ENCODE measurements at regions not wholly inside any gene's neighbourhood (a gene's known extent, or its start where the extent isn't known, plus 50 kb on each side); places are given as distances from the start of the nearest gene placed in this dataset.
"Not testable (repeated sequence)": the region's sequence is repeated elsewhere in the genome, so short reads cannot be mapped to it uniquely, and the experiment has no call there.

DNA sequence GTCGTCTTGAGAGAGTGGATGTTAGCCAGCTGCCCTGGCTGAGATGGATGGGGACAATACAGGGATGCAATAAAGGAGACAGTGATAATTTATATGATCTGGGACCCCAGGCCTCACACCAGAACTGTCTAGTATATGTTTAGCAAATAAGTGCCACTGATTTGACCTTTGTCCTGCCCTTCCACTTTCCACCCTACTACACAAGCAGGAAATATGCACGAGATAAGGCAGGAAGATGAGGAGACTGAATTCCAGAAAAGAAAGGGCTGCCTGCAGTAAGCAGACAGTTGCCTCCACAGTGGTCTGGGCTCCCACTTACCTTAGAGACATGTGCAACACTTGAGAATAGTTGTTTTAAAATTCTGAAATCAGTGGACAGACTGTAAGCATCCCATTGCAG lies 80.2 kb upstream of the ZNF91 start:
- WGBS (ENCODE audit: insufficient coverage): 66% methylated on average over 2 of the region's 2 CpGs
- intact Hi-C loops (cut with micrococcal nuclease): no loop called here
- Mint-ChIP-seq H3K36me3 (peaks cover 15% of the 10 kb centered on the region), H3K9me3 (peaks cover 13 to 20% of the 10 kb centered on the region in 2 donors), H3K27me3 (ENCODE audit: low read depth in 2 of 2) (no peaks in the 10 kb centered on the region), H3K4me3 (no peak overlapping the region), H3K4me1 (no peaks in the 10 kb centered on the region), H3K27ac (no peak overlapping the region)
- Histone ChIP-seq H3K9me3 (ENCODE audit: control insufficient read depth, insufficient read depth, low read length) (peaks cover 13% of the 10 kb centered on the region), H3K4me1 (ENCODE audit: control insufficient read depth, insufficient read depth, low read length) (no peaks in the 10 kb centered on the region), H3K27ac (ENCODE audit: low read length) (no peak overlapping the region), H3K4me3 (ENCODE audit: low read length) (no peak overlapping the region), H3K27me3 (ENCODE audit: control insufficient read depth, insufficient read depth, low read length) (no peaks in the 10 kb centered on the region), H3K36me3 (ENCODE audit: control insufficient read depth, insufficient read depth, low read length) (no peaks in the 10 kb centered on the region)
- DNase-seq: no peak
- ATAC-seq: no peak
- TF ChIP-seq, protein P1, sequence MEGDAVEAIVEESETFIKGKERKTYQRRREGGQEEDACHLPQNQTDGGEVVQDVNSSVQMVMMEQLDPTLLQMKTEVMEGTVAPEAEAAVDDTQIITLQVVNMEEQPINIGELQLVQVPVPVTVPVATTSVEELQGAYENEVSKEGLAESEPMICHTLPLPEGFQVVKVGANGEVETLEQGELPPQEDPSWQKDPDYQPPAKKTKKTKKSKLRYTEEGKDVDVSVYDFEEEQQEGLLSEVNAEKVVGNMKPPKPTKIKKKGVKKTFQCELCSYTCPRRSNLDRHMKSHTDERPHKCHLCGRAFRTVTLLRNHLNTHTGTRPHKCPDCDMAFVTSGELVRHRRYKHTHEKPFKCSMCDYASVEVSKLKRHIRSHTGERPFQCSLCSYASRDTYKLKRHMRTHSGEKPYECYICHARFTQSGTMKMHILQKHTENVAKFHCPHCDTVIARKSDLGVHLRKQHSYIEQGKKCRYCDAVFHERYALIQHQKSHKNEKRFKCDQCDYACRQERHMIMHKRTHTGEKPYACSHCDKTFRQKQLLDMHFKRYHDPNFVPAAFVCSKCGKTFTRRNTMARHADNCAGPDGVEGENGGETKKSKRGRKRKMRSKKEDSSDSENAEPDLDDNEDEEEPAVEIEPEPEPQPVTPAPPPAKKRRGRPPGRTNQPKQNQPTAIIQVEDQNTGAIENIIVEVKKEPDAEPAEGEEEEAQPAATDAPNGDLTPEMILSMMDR (IDR thresholded peaks at IDR 0.05): no peak

DNA sequence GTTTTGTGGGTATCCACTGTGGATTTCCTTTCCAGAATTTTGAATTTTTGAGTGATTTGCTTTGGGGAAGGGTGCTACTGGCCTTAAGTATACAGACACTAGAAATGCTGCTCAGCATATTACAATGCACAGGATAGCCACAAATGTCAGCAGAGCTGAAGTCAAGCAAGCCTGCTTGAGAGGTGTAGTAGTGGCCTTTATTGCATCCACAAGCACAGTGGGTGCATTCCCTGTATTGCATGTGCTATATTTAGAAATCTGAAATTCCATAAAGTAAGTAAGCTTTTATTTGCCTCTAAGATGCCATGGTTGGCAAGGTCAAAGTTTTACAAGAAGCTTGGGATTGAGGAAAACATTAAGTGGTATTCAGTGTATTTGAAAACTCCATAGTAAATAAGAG lies 79.5 kb upstream of the ZNF91 start:
- peaks cover 18% of the 10 kb centered on the region for H3K9me3 ChIP-seq (ENCODE audit: control insufficient read depth, insufficient read depth, low read length)
- H3K36me3 Mint-ChIP-seq: peaks cover 22% of the 10 kb centered on the region
- no peak overlapping the region for H3K27ac Mint-ChIP-seq
- no peaks in the 10 kb centered on the region for H3K4me1 ChIP-seq (ENCODE audit: control insufficient read depth, insufficient read depth, low read length)
- ATAC-seq (no peak), DNase-seq (no peak)
- H3K9me3 Mint-ChIP-seq: peaks cover 17 to 22% of the 10 kb centered on the region in 2 donors
- H3K4me1 Mint-ChIP-seq: no peaks in the 10 kb centered on the region
- H3K27me3 ChIP-seq (ENCODE audit: control insufficient read depth, insufficient read depth, low read length): no peaks in the 10 kb centered on the region
- H3K36me3 ChIP-seq (ENCODE audit: control insufficient read depth, insufficient read depth, low read length): no peaks in the 10 kb centered on the region
- H3K27ac ChIP-seq (ENCODE audit: low read length): no peak overlapping the region
- TF ChIP-seq, protein P1 (IDR thresholded peaks at IDR 0.05): no peak
- H3K4me3 ChIP-seq (ENCODE audit: low read length): no peak overlapping the region
- intact Hi-C loops (cut with micrococcal nuclease): no loop called here
- no peak overlapping the region for H3K4me3 Mint-ChIP-seq
- no peaks in the 10 kb centered on the region for H3K27me3 Mint-ChIP-seq (ENCODE audit: low read depth in 2 of 2)

DNA sequence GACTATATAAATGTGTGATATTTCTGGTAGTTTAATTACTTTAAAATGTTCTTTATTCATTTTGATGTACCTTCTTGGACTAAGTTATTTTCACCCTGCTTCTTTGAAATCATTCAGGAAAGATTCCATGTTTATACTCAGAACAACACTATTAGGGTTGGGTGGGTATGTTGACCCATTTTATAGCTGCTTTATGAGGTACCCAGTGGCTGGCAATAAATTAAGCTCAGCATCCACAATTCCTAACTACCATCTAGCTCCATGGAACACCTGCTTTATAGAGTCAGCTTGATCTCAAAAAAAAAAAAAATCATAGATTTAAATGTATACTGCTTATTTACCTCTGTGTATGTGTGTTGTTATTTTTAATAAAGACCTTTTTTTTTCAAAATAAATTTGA lies 78.9 kb upstream of the ZNF91 start:
- no peak overlapping the region for H3K27ac ChIP-seq (ENCODE audit: low read length)
- H3K9me3 ChIP-seq (ENCODE audit: control insufficient read depth, insufficient read depth, low read length): peaks cover 18% of the 10 kb centered on the region
- TF ChIP-seq, protein P1 (IDR thresholded peaks at IDR 0.05): no peak
- no peak overlapping the region for H3K4me3 ChIP-seq (ENCODE audit: low read length)
- H3K36me3 ChIP-seq (ENCODE audit: control insufficient read depth, insufficient read depth, low read length): no peaks in the 10 kb centered on the region
- no peaks in the 10 kb centered on the region for H3K27me3 ChIP-seq (ENCODE audit: control insufficient read depth, insufficient read depth, low read length)
- no peak for ATAC-seq
- peaks cover 28% of the 10 kb centered on the region for H3K36me3 Mint-ChIP-seq
- H3K27me3 Mint-ChIP-seq (ENCODE audit: low read depth in 2 of 2): no peaks in the 10 kb centered on the region
- no peak overlapping the region for H3K27ac Mint-ChIP-seq
- H3K4me3 Mint-ChIP-seq: no peak overlapping the region
- H3K4me1 Mint-ChIP-seq: no peaks in the 10 kb centered on the region
- H3K9me3 Mint-ChIP-seq: peaks cover 21 to 26% of the 10 kb centered on the region in 2 donors
- intact Hi-C loops (cut with micrococcal nuclease): no loop called here
- DNase-seq: no peak
- no peaks in the 10 kb centered on the region for H3K4me1 ChIP-seq (ENCODE audit: control insufficient read depth, insufficient read depth, low read length)

DNA sequence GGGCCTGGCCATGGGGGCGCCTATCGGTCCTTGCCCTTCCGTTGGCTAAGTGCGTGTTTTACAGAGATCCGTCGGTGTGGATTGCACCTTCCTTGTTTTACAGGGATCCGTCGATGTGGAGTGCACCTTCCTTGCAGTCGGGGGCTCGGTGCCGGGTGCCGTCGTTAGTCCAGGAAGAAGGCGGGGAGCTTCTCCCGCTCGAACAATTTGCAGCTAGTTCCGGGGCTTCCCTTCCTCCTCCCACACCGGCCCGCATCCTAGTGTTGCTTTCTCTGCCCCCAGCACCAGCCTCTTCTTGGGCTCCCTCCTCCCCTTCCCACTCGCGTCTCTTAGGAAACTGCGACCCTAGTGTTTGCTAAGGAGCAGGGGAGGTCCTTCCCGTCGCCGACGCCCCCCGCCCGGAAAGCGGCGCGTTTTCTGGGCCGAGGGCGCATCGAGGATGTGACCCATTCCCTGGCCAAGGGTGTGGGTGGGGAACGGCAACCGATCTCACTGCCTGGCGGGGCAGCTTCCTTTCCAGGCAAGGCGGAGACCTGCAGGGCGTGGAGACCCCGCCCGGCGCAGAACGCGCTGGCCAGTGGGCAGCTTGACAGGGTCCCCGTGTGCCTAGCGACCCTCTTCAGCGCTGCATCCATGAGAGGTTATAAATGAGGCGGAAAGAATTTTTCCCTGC lies 75.7 kb upstream of the ZNF91 start:
- Mint-ChIP-seq H3K4me3 (no peak overlapping the region), H3K4me1 (no peaks in the 10 kb centered on the region), H3K27me3 (ENCODE audit: low read depth in 2 of 2) (no peaks in the 10 kb centered on the region), H3K27ac (no peak overlapping the region), H3K36me3 (peaks cover 29% of the 10 kb centered on the region), H3K9me3 (peaks cover 39 to 44% of the 10 kb centered on the region in 2 donors)
- intact Hi-C loops (cut with micrococcal nuclease): no loop called here
- Histone ChIP-seq H3K9me3 (ENCODE audit: control insufficient read depth, insufficient read depth, low read length) (peaks cover 16% of the 10 kb centered on the region), H3K27me3 (ENCODE audit: control insufficient read depth, insufficient read depth, low read length) (no peaks in the 10 kb centered on the region), H3K4me1 (ENCODE audit: control insufficient read depth, insufficient read depth, low read length) (no peaks in the 10 kb centered on the region), H3K4me3 (ENCODE audit: low read length) (no peak overlapping the region), H3K36me3 (ENCODE audit: control insufficient read depth, insufficient read depth, low read length) (no peaks in the 10 kb centered on the region), H3K27ac (ENCODE audit: low read length) (no peak overlapping the region)
- TF ChIP-seq, protein P1 (IDR thresholded peaks at IDR 0.05): no peak
- ATAC-seq (no peak), DNase-seq (no peak)
- WGBS (ENCODE audit: insufficient coverage): 17% methylated on average over 48 of the region's 48 CpGs

DNA sequence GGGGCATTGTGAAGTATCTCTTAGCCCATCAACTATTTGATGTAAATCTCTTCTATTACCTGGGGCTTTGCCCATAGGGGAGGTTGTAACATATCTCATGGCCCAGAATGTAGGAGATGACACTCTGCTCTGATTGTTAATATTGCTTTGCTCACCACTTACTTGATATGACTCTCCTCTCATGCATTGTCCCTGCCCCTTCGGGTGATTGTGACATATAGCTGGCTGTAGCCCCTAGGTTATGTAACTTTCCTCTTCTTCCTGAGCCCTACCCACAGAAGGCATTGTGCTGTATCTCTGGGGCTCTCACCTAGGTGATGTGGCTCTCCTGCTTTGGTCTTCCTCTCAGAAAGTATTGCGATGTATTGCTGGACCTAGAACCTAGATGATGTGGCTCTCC lies 69.1 kb upstream of the ZNF91 start:
- not testable (repeated sequence) for H3K9me3 ChIP-seq (ENCODE audit: control insufficient read depth, insufficient read depth, low read length); H3K27me3 Mint-ChIP-seq (ENCODE audit: low read depth in 2 of 2)

More for the DNA sequence above, 69.1 kb upstream of the ZNF91 start:
- Mint-ChIP-seq H3K9me3 (peaks cover 45 to 63% of the 10 kb centered on the region in 2 donors), H3K36me3 (peaks cover 19% of the 10 kb centered on the region)
- H3K27ac Mint-ChIP-seq; H3K4me1 Mint-ChIP-seq; H3K4me3 ChIP-seq (ENCODE audit: low read length); H3K36me3 ChIP-seq (ENCODE audit: control insufficient read depth, insufficient read depth, low read length); ATAC-seq; H3K27me3 ChIP-seq (ENCODE audit: control insufficient read depth, insufficient read depth, low read length); H3K4me3 Mint-ChIP-seq; H3K27ac ChIP-seq (ENCODE audit: low read length); H3K4me1 ChIP-seq (ENCODE audit: control insufficient read depth, insufficient read depth, low read length); DNase-seq; intact Hi-C loops (cut with micrococcal nuclease): not testable (repeated sequence)
- 86% methylated on average over 1 of the region's 2 CpGs for WGBS (ENCODE audit: insufficient coverage)
